ENCODE measurements at regions not wholly inside any gene's neighbourhood (a gene's known extent, or its start where the extent isn't known, plus 50 kb on each side); places are given as distances from the start of the nearest gene placed in this dataset.

DNA sequence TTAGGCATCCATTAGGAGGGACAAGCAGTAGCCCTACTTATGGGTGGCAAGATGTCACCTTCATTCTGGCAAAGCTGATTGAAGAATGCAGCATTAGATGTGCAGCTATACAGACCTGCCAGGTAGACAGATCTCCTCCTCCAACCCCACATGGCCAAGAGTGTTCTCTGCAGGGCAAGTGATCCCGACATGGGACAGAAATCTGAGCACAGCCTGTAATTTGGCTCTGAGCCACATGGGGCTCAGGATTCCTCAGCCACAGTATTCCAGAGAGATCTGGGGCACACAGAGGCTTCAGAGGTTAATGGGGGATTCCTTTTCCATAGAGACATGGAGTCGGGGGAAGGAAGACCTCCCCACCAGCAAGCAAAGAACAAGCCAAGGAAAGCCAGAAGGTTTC, 58.7 kb upstream of the GDF10 start:
- no peak for DNase-seq (ENCODE audit: low read depth)

DNA sequence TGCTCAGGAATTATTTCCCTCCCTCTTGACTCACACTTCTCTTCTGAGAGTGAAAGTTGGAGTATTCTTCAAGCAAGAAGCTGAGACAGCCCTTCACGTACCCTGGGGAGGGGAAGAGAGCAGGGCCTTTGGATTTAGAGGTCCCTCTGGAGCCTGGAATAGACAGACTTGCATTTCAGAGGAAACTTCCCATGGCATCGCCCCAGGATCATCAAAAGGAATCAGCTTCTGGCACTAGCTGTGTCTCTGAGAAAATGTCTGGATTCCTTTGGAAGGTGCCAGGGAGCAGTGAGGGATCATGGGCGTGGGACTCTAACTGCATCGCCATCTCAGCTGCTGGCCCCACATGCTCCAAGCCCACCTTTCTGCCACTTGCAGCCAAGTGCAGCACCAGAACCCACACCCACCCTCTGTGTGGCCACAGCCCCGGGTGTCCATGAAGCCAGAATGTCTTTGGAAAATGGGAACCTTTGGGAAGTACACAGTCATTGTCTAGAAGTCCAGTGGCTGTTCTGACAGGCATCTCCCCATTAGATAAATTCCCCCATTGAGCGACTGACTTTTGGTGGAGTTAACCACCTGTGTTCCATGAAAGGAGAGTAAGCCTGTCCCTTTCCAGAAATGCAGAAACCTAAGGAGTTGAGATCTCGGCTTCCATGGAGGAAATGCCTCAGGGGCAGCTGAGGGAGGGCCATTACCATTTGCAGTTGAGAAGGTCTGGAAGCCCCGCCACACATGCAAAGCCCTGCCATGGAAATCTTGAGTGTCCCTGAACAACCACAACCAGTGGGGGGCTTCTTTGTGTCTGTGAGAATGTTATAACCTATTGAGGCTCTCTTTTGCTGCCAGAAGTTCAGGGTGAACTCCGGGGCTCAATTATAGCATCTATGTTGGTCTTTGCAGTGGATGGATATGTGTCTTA, 57.8 kb upstream of the GDF10 start:
- TF ChIP-seq, protein P1, sequence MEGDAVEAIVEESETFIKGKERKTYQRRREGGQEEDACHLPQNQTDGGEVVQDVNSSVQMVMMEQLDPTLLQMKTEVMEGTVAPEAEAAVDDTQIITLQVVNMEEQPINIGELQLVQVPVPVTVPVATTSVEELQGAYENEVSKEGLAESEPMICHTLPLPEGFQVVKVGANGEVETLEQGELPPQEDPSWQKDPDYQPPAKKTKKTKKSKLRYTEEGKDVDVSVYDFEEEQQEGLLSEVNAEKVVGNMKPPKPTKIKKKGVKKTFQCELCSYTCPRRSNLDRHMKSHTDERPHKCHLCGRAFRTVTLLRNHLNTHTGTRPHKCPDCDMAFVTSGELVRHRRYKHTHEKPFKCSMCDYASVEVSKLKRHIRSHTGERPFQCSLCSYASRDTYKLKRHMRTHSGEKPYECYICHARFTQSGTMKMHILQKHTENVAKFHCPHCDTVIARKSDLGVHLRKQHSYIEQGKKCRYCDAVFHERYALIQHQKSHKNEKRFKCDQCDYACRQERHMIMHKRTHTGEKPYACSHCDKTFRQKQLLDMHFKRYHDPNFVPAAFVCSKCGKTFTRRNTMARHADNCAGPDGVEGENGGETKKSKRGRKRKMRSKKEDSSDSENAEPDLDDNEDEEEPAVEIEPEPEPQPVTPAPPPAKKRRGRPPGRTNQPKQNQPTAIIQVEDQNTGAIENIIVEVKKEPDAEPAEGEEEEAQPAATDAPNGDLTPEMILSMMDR (IDR thresholded peaks at IDR 0.05; ENCODE audit: insufficient read depth, low read depth, low read length): no peak
- DNase-seq (ENCODE audit: low read depth): no peak
- no peak overlapping the region for H3K4me3 ChIP-seq (ENCODE audit: low read depth, low read length)

More for the DNA sequence above, 58.7 kb upstream of the GDF10 start:
- H3K4me3 ChIP-seq (ENCODE audit: low read depth, low read length): no peak overlapping the region
- TF ChIP-seq, protein P1 (IDR thresholded peaks at IDR 0.05; ENCODE audit: insufficient read depth, low read depth, low read length): no peak

DNA sequence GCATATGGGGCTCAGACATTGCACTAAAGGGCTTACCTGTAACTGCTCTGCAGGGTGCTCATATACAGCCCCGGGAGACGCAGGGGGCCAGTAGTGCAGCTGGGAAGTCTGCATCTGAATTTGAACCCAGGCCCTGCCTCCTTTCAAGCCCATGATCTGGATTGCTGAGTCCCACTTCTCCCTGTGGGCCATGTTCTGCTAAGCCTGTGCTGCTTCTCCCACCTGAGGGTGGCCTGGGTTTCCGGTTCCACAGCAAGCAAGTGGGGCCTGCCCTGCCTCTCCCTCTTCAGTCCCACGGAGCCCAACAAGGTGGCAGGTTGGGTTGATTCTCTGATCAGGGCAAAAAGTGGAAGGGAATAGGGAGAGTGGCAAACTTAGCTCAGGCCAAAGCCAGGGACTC, 56.6 kb upstream of the GDF10 start:
- TF ChIP-seq, protein P1 (IDR thresholded peaks at IDR 0.05; ENCODE audit: insufficient read depth, low read depth, low read length): no peak
- H3K4me3 ChIP-seq (ENCODE audit: low read depth, low read length): no peak overlapping the region
- DNase-seq (ENCODE audit: low read depth): no peak

DNA sequence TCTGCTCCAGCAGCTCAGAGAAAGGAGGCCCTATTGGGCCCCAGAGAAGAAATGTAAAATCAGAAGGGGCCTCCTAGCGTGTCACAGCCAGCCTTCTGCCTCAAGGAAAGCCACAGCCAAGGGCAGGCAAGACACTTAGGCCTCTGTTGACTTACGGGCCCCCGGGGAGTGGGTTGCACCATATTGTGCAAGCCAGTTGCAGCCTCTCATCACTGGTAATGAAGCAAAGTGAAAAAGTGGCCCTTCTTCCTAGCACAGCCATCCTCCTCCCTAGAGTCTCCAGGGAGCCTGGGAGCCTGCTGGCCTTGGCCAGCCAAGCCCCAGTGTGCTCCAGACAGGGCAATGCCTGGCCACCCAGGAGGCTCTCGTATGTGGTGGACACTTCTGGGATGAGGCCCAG, 56.2 kb upstream of the GDF10 start:
- TF ChIP-seq, protein P1 (IDR thresholded peaks at IDR 0.05; ENCODE audit: insufficient read depth, low read depth, low read length): no peak
- H3K4me3 ChIP-seq (ENCODE audit: low read depth, low read length): no peak overlapping the region
- DNase-seq (ENCODE audit: low read depth): no peak

DNA sequence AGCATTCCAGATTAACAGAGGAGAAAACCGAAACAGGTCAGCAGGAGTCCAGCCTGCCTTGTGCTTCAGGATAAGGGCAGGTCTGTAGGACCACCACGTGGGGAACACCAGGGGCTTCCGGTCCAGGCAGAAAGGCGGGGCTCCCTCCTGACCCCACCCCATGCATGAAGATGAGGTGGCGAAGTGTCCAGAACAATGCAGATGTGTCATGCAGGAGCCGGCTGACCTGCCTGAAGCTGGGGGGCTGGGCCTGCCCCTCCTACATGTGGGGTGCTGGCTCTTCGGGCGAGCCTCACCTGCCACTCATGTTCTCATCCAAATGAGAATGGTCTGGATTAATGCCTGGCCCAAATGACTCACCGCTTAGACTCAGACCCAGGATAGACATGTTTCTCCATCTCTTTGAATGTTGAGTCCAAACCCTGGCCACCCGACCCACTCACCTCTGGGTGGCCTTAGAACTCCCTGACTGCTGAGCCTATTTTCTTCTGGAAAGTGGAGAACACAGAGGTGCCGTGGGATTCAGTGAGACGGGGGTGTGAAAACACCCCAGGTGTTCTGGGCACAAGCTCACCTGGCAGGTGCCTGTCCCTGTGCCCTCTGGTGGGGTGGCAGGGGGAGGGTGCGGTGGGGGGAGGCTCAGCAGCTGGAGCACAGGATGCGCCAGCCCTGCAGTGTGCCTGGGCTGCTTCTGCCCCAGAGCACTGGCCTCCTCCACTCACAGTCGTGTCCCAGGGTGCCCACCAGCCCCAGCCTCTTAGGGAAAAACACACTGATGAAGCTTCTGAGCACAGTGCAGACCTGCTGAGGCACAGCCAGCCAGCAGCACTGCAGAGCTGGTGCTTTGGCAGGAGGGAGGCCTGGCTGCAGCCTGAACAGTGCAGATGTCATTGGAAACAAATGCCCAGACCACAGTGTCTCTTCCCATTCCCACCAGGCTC, 55.2 kb upstream of the GDF10 start:
- no peak for DNase-seq (ENCODE audit: low read depth)
- TF ChIP-seq, protein P1 (IDR thresholded peaks at IDR 0.05; ENCODE audit: insufficient read depth, low read depth, low read length): no peak
- no peak overlapping the region for H3K4me3 ChIP-seq (ENCODE audit: low read depth, low read length)

DNA sequence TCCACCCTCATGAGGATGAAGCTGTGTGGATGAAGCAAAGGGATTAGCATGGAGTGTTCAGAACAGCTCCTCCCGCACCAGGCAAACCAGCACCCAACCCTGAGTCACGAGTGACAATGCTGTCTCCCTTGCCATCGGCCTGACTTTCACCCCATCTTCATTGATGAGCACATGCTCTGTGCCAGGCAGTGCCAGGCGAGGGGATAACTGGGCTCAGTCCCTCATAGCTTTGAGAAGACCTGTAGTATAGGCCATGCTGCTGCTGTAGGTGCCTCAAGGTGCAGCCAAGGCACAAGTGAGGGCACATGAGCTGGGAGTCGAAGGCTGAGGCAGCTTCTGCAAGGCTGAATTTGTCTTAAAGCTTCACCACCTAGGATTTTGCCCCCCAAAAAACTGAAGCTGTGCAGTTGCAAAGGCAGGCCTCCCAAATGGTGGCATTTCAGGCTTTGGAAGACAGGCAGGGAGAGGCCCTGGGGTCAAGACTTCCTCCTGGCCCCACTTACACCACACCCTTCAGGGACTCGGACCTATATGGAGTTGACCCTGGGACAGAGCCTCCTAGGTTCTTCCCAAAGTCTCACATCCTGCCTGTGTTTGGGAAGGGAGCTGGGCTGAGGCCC, 54.2 kb upstream of the GDF10 start:
- H3K4me3 ChIP-seq (ENCODE audit: low read depth, low read length): no peak overlapping the region
- TF ChIP-seq, protein P1 (IDR thresholded peaks at IDR 0.05; ENCODE audit: insufficient read depth, low read depth, low read length): no peak
- DNase-seq (ENCODE audit: low read depth): no peak

Measured in fibroblast of villous mesenchyme (primary cell).